NCI-H82 treated with DMSO at 0.1 percent for 48 hours (cell line): ENCODE measurements at regions not wholly inside any gene's neighbourhood (a gene's known extent, or its start where the extent isn't known, plus 50 kb on each side); places are given as distances from the start of the nearest gene placed in this dataset.
A peak's percentile ranks its signal among the peaks of the same experiment; 100 is the strongest.
"Not testable (repeated sequence)": the region's sequence is repeated elsewhere in the genome, so short reads cannot be mapped to it uniquely, and the experiment has no call there.

ENCODE experiments used
- DNase-seq: peaks from one replicate; lab custom pipeline; 2025; ENCODE audit not compliant: unreplicated experiment; lab: John Stamatoyannopoulos, UW

- no peak for DNase-seq
Observed at GRCh38 chr6:4420160-4420865, 284.9 kb upstream of the ECI2 start.

- no peak for DNase-seq
Observed at GRCh38 chr6:4415549-4415948, 280.2 kb upstream of the ECI2 start.

- not testable (repeated sequence) for DNase-seq
Observed at GRCh38 chr6:4414078-4414477, 278.7 kb upstream of the ECI2 start.

- DNase-seq = no peak
Observed at GRCh38 chr6:4413073-4413472, 277.7 kb upstream of the ECI2 start.

GRCh38 chr6:4412488-4412887 is 277.1 kb upstream of the ECI2 start:
- no peak for DNase-seq

GRCh38 chr6:4412077-4412476 is 276.7 kb upstream of the ECI2 start:
- no peak for DNase-seq

- DNase-seq = not testable (repeated sequence)
Observed at GRCh38 chr6:4407710-4408109, 272.3 kb upstream of the ECI2 start.

GRCh38 chr6:4405621-4406212 is 270.3 kb upstream of the ECI2 start:
- peak; percentile 5 for DNase-seq

- no peak for DNase-seq
Observed at GRCh38 chr6:4404415-4404814, 269.0 kb upstream of the ECI2 start.

GRCh38 chr6:4403828-4404227 is 268.5 kb upstream of the ECI2 start:
- no peak for DNase-seq

- DNase-seq = no peak
Observed at GRCh38 chr6:4403023-4403752, 267.8 kb upstream of the ECI2 start.

- no peak for DNase-seq
Observed at GRCh38 chr6:4402477-4402976, 267.2 kb upstream of the ECI2 start.

- DNase-seq = no peak
Observed at GRCh38 chr6:4401408-4402368, 266.3 kb upstream of the ECI2 start.

GRCh38 chr6:4399656-4400055 is 264.3 kb upstream of the ECI2 start:
- DNase-seq = no peak

- no peak for DNase-seq
Observed at GRCh38 chr6:4398791-4399190, 263.4 kb upstream of the ECI2 start.

- DNase-seq = no peak
Observed at GRCh38 chr6:4397307-4397706, 261.9 kb upstream of the ECI2 start.

GRCh38 chr6:4396044-4396443 is 260.7 kb upstream of the ECI2 start:
- DNase-seq = no peak

GRCh38 chr6:4395386-4395785 is 260.0 kb upstream of the ECI2 start:
- DNase-seq = no peak

- DNase-seq = no peak
Observed at GRCh38 chr6:4394786-4395185, 259.4 kb upstream of the ECI2 start.

- DNase-seq = no peak
Observed at GRCh38 chr6:4388675-4389074, 253.3 kb upstream of the ECI2 start.

GRCh38 chr6:4384656-4385055 is 249.3 kb upstream of the ECI2 start:
- no peak for DNase-seq
